Ectodermal cell (in vitro differentiated cells): ENCODE measurements at regions not wholly inside any gene's neighbourhood (a gene's known extent, or its start where the extent isn't known, plus 50 kb on each side); places are given as distances from the start of the nearest gene placed in this dataset.
A peak's percentile ranks its signal among the peaks of the same experiment; 100 is the strongest.

ENCODE experiments used
- H3K27ac ChIP-seq: 2 replicates; pipeline ENCODE4 v1.7.0; 2013; ENCODE audit warnings: mild to moderate bottlenecking, low read depth, low read length; ENCODE audit not compliant: insufficient read depth, poor library complexity, severe bottlenecking
- H3K27me3 ChIP-seq: 2 replicates; pipeline ENCODE4 v1.7.0; 2013; ENCODE audit warnings: mild to moderate bottlenecking, low read length; ENCODE audit not compliant: insufficient read depth, control insufficient read depth, poor library complexity, severe bottlenecking
- H3K36me3 ChIP-seq: one replicate; pipeline ENCODE4 v1.7.0; 2013; ENCODE audit warnings: low read length; ENCODE audit not compliant: control insufficient read depth, insufficient read depth
- H3K4me1 ChIP-seq: one replicate; pipeline ENCODE4 v1.7.0; 2013; ENCODE audit warnings: low read length; ENCODE audit not compliant: control insufficient read depth, insufficient read depth
- H3K4me3 ChIP-seq: 2 replicates; pipeline ENCODE4 v1.7.0; 2013; ENCODE audit warnings: low read depth, low read length, control low read depth; ENCODE audit not compliant: insufficient read depth
- H3K9me3 ChIP-seq: 2 replicates; pipeline ENCODE4 v1.7.0; 2013; ENCODE audit warnings: mild to moderate bottlenecking, low read length, moderate library complexity; ENCODE audit not compliant: control insufficient read depth
- WGBS, 2 experiments: methylation state at CpG; one replicate each; pipeline ENCODE4 v1.1.7; 2013; ENCODE audit warnings: missing lambda C conversion rate in 2 of 2; 5-methylcytosine and 5-hydroxymethylcytosine counted together

DNA sequence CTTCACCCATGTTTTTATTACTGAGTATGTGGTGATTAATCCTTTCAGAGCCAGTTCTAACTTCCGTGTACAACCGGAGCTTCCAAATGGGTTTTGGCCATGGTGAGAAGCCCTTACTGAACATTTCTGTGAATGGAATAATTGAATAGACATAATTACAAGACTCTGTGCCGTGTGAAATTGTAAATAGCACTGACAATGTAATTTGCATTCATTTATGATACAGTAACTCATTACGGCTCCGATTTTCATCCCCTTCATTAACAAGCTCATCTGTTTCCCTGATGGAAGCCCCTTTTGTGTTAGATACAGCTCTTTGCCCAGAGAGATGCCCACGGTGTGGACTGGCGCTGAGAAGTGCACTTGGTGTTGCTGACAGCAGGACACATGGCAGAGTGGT, 891.0 kb downstream of the AACS start:
- H3K36me3 ChIP-seq: no peaks in the 10 kb centered on the region
- H3K9me3 ChIP-seq: no peaks in the 10 kb centered on the region
- 81 to 85% methylated on average over 7 of the region's 7 CpGs for WGBS, 2 experiments
- H3K4me1 ChIP-seq: no peaks in the 10 kb centered on the region
- no peaks in the 10 kb centered on the region for H3K27me3 ChIP-seq
- H3K4me3 ChIP-seq: no peak overlapping the region
- H3K27ac ChIP-seq: no peak overlapping the region

DNA sequence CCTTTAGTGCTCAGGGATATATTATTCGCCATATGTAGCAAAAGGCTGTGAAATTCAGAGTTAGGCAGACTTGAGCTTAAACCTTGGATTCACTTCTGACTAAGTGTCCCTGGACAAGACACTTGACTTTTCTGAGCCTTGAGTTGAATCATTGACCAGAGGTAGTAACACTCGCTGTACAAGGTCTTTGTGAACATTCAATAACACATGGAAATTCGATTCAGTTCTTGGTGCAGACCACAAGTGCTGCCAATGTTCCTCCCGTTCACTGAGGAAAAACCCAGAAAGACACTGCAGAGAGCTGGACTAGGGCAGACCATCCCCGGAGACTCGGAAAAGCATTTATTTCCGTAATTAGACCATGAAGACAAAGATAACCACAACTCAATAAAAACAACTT, 901.4 kb downstream of the AACS start:
- no peaks in the 10 kb centered on the region for H3K27me3 ChIP-seq
- no peak overlapping the region for H3K27ac ChIP-seq
- H3K36me3 ChIP-seq: no peaks in the 10 kb centered on the region
- WGBS, 2 experiments: 85 to 90% methylated on average over 7 of the region's 7 CpGs
- no peak overlapping the region for H3K4me3 ChIP-seq
- H3K9me3 ChIP-seq: no peaks in the 10 kb centered on the region
- no peaks in the 10 kb centered on the region for H3K4me1 ChIP-seq

DNA sequence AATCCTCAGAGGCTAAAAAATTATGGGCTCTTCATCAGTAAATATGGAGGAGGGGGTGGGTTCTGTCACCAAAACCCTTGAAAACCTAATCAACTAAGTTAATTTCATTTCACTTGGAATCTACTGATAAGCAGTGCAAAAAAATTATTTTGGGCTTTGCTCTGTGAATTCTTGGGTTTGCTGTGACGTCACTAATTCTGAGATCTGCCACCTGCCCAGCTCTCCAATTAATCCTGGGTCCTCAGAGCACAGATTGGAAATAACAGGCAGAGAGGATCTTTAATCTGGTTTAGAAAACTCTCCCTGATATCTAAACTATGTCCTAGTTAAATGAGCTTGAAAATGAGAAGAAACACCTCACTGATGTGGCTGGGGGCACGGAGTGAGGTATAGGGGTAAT, 903.2 kb downstream of the AACS start:
- no peaks in the 10 kb centered on the region for H3K36me3 ChIP-seq
- 50 to 60% methylated on average over 1 to 2 of the region's 2 CpGs for WGBS, 2 experiments
- no peak overlapping the region for H3K27ac ChIP-seq
- H3K4me1 ChIP-seq: no peaks in the 10 kb centered on the region
- no peaks in the 10 kb centered on the region for H3K9me3 ChIP-seq
- no peaks in the 10 kb centered on the region for H3K27me3 ChIP-seq
- no peak overlapping the region for H3K4me3 ChIP-seq

DNA sequence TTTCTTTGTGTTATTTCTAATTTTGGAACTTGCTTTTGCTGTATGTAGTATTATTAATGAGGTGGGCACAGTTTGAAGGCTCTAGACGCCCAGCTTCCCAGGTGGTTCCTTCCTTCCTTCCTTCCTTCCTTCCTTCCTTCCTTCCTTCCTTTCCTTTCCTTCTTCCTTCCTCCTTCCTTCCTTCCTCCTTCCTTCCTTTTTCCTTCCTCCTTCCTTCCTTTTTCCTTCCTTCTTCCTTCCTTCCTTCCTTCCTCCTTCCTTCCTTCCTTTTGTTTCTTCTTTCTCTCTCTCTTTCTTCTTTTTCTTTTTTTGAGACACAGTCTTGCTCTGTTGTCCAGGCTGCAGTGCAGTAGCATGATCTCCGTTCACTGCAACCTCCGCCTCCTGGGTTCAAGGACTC, 906.7 kb downstream of the AACS start:
- Histone ChIP-seq H3K4me3 (no peak overlapping the region), H3K27ac (no peak overlapping the region), H3K27me3 (no peaks in the 10 kb centered on the region), H3K4me1 (no peaks in the 10 kb centered on the region), H3K9me3 (no peaks in the 10 kb centered on the region), H3K36me3 (no peaks in the 10 kb centered on the region)
- 91 to 93% methylated on average over 3 of the region's 3 CpGs for WGBS, 2 experiments

DNA sequence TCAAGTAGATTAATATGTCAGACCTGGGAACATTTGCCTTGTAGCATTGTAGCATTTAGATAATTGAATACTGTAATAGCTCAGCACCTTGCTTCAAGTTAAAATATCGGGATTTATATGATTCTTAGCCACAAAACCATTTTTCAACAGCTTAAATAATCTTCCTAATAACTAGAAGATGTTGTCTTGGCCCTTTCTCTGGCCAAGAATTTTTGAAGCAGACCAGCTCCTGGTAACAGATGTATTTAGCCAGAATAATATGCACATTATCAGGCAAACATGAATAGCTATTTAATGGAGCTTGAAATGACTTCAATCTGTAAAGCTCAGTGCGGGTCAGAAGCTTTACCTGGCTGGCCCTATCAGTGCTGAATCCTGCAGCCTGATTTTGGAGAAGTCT, 913.1 kb downstream of the AACS start:
- no peaks in the 10 kb centered on the region for H3K36me3 ChIP-seq
- peaks cover 5% of the 10 kb centered on the region for H3K4me1 ChIP-seq
- no peak overlapping the region for H3K4me3 ChIP-seq
- WGBS, 2 experiments: 88 to 90% methylated on average over 2 of the region's 2 CpGs
- no peak overlapping the region for H3K27ac ChIP-seq
- no peaks in the 10 kb centered on the region for H3K27me3 ChIP-seq
- H3K9me3 ChIP-seq: no peaks in the 10 kb centered on the region

DNA sequence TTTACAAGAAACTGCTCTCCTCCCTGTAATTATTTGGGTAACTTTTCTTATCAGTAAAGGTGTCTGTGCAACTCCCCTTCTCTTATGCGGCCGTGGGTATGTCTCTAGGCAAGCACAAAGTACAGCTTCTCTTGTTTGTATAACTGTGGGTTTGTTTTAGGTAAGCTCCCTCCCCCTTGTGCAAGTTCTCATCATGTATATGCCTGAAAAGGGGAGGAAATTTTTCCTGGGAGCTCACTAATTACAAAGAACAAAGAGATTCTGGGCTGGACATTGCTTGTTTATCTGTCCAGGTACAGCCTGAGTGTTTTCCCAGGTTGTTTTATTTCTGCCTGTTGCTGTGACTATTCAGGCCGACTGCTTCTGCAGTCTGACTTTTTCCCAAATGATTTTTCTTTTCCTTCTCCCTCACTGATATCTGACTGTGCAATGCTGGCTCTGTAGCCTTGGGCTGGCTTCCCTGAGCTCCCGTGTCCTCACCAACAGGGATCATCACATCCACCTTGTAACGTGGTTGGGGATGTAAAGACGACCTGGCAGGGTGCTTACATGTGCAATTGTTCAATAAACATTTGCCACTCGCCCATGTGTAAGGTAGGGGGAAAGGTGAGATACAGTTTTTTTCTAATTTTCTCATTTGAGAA, 916.5 kb downstream of the AACS start:
- WGBS, 2 experiments: 84 to 86% methylated on average over 6 to 7 of the region's 7 CpGs
- no peaks in the 10 kb centered on the region for H3K27me3 ChIP-seq

DNA sequence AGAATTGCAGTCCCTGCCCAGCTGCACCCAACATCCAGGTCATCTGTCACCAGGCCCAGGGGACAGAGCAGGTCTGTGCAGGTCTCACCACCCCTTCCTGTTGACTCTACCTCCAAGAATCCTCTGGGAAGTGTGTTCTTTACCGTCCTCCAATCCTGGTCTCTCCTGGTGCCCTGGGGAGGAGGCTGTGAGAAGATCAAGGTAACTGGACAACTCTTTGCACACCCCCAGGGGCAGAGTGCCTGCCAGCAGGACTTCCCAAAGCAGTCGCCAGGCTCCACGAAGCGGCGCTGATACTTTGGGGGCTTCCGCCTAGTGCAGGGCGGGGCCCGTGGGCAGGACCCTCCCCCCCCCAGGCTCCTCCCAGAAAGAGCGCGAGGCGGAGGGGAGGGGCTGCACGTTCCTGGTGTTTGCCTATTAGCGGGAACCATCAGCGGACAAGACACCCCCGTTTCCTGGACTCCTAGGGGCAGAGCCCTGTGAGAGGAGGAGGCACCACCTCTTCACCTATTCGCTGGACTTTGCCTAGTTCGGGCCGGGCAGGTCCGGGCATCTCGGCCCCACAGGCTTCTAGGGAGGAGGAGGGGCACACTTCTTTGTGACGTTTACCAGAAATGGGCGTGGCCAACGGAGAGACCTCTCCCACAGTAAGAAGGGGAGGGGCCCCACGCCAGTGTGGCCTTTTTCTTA, 918.0 kb downstream of the AACS start:
- Histone ChIP-seq H3K36me3 (no peaks in the 10 kb centered on the region), H3K27ac (peak overlapping the region; percentile 85), H3K4me1 (peaks cover 5% of the 10 kb centered on the region), H3K27me3 (no peaks in the 10 kb centered on the region), H3K9me3 (no peaks in the 10 kb centered on the region), H3K4me3 (peak overlapping the region; percentile 52)
- WGBS, 2 experiments: 26 to 28% methylated on average over 24 of the region's 24 CpGs

More for the DNA sequence above, 916.5 kb downstream of the AACS start:
- H3K4me1 ChIP-seq: peaks cover 5% of the 10 kb centered on the region
- H3K27ac ChIP-seq: no peak overlapping the region
- H3K36me3 ChIP-seq: no peaks in the 10 kb centered on the region
- H3K9me3 ChIP-seq: no peaks in the 10 kb centered on the region
- H3K4me3 ChIP-seq: no peak overlapping the region

DNA sequence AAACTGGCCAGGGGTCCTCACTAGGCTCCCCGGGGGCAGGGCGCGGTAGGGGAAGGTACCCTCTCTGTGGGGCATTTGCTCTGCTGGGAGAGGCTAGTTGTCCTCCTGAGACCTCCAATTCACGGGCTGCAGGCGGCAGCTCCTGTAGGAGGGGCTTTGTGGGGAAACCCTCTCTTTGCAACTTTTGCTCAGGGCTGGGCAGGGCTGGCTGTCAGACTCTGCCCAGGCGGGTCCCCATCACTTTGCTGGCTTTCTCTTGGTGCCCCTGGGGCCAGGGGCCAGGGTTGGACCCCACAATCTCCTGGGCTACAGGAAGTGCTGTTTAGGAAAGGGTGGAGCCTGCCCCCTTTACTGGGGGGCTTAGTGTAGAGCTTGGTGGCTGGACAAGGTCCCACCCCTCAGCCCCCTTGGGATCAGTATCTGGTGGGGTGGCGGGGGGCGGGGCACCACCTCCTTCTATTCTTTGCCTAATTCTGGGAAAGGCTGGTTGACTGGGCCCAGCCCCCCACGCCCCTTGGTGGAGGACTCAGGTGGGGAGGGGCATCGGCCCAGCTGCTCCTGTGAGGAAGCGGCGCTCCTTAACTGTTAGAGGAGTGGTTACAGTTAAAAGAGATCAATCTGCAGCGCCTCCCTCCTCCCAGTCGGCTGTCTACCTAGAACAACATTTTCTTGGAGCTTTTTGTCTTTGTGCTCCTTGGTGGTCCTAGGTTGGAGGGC, 918.7 kb downstream of the AACS start:
- Histone ChIP-seq H3K36me3 (no peaks in the 10 kb centered on the region), H3K4me1 (peaks cover 5% of the 10 kb centered on the region), H3K9me3 (no peaks in the 10 kb centered on the region), H3K27ac (peak overlapping the region; percentile 85), H3K27me3 (no peaks in the 10 kb centered on the region), H3K4me3 (peak overlapping the region; percentile 52)
- 22 to 24% methylated on average over 14 of the region's 14 CpGs for WGBS, 2 experiments

DNA sequence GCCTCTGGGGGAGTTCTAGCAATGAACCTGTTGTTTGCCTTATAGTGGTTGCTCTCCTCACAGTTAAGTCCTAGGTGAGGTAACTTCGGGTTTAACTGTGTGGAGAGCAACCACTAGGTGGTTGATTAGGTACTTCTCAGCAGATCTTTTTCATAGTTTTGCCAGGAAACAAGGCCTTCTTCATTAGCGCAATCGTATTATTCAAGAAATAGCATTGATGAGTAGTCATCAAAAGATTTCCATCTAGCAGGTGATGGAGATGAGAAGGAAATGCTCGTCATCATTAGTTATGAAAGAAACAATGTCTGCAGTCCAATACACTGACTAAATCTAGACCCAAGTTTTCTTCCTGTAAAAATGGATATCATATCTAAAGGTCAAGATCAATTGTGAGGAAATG, 923.3 kb downstream of the AACS start:
- H3K4me1 ChIP-seq: no peaks in the 10 kb centered on the region
- no peak overlapping the region for H3K27ac ChIP-seq
- H3K27me3 ChIP-seq: no peaks in the 10 kb centered on the region
- H3K36me3 ChIP-seq: no peaks in the 10 kb centered on the region
- H3K9me3 ChIP-seq: no peaks in the 10 kb centered on the region
- WGBS, 2 experiments: 79 to 94% methylated on average over 4 of the region's 4 CpGs
- H3K4me3 ChIP-seq: no peak overlapping the region

DNA sequence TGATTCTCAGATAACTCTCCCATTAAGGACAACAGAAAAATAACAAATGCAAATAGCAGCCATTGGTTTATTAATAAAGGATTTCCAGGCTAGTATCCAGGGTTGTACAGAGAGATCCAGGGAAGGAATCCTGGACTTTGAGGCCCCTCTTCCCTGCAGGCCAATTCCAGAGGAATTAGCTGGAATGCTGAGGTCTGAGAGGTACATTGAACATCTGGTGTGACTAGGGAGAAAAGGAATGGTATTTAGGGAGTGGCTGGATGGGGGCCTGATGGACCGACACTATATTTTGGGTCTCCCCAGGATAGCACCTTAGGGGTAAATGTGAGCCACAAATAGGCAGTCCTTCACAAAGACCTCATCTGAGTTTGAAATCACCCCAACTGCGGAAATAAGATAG, 924.5 kb downstream of the AACS start:
- H3K4me3 ChIP-seq: no peak overlapping the region
- H3K4me1 ChIP-seq: no peaks in the 10 kb centered on the region
- WGBS, 2 experiments: 90 to 91% methylated on average over 2 of the region's 2 CpGs
- H3K9me3 ChIP-seq: no peaks in the 10 kb centered on the region
- H3K27ac ChIP-seq: no peak overlapping the region
- H3K27me3 ChIP-seq: no peaks in the 10 kb centered on the region
- H3K36me3 ChIP-seq: no peaks in the 10 kb centered on the region
